Activated naive CD4-positive, alpha-beta T cell treated with anti-CD3 and anti-CD28 coated beads, Interleukin-2, amount 50 U/mL, for 16 hours (primary cell): ENCODE measurements at regions not wholly inside any gene's neighbourhood (a gene's known extent, or its start where the extent isn't known, plus 50 kb on each side); places are given as distances from the start of the nearest gene placed in this dataset.
"Not testable (repeated sequence)": the region's sequence is repeated elsewhere in the genome, so short reads cannot be mapped to it uniquely, and the experiment has no call there.

Source experiments
- DNase-seq: peaks from one replicate; pipeline ENCODE4 v3.0.0-alpha.2; 2020

DNA sequence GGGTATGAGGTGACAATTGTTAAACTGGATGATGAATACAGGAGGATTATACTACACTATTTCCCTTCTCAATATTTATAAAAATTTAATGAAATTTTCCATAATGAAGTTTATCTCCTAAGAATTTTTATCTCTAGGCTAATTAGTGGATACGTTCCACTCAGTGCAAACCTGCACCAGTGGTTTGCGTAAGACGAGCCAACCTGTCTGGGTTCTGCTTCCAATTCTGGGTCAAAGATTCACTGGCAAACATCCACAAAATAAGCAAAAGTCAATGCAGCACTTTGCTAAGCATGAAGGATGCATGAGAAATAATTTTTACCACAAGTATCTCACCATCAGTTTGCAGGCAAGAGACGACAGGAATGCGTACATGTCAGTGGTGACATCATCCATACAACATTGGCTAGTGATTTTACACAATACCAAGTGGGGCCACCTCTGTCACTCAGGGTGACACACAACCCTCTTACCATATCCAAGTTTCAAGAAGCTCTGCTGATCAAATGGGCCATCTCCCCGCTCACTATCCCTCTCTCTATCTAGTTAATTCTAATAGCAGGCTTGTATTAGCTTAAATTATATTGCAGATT lies 51.7 kb downstream of the FAM50B start:
- DNase-seq, result no peak

- DNase-seq, result no peak
Observed at GRCh38 chr6:3902871-3903648, 53.9 kb downstream of the FAM50B start.

DNA sequence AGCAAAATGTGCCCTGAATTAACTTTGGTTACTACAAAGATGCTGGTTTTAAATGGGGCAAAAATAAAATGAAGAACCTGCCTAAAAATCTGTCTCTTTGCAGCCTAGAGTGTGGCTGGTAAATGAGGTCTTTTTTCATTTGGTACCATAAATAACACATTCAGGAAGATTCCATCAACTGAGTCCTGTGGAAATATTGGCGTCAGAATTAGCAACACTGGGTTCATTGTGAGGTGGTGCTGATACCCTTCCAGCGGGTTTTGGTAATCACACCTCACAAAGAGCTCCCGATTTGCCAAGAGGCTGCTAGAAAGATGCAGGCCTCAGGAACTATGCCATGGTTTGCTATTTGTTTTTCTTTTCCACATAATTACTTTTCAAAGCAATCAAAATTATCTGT lies 55.3 kb downstream of the FAM50B start:
- no peak for DNase-seq

DNA sequence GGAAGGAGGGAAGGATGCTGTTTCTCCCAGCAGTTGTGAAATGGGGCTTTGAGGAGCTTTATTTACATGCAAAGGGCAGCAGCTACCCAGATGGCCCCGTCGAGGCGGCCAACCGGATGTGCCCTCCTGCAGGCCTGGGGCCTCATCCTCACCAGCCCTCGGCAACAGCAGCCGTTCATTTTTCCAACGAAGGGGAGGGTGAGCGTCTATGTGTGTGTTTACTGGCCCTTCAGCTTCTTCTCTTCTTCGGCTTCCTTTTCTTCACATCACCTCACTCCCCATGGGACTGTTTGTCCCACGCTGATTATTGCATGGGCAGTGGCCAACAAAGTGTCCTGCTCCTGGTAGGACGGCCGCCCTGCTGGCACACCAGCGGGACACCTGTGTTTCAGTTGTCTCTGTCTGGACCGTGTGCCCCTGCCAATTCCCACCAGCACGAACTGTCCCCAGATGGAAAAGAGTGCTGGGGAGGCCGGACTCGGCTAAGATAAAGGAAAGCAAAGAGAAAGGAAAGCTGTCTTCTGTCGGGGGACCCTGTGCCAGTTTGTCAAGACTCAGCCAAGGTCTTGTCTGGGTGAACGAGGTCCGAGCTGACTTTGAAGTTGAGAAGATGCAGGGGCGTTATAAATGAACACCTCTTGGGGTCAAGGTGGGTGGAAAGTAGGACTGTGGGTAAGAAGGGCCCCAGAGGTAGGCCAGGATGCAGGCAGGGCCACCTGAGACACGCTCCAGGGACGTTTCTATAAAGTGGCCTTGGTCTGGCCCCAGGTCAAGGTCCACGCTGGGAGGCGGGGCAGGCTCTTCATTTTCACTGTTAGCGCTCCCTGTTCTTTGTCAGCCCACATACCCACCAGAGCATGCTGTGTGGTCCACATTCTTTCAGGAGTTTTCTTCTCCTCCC lies 57.0 kb downstream of the FAM50B start:
- DNase-seq, result no peak

DNA sequence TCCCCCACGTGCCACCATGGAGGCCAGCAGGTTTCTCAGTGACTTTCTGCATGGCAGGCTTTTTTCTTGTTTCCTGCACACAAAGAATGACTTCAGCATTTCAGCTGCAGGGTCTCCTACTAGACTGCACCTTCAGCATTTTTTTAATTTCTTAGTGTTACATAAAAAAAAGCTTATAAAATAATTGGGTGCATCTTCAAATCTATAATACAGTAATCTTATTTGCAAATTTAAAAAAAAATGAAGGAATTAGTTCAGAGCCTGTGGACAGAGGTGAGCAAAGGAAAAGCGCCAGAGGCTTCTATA lies 57.6 kb downstream of the FAM50B start:
- no peak for DNase-seq

GRCh38 chr6:3908223-3908622 lies 59.0 kb downstream of the FAM50B start:
- no peak for DNase-seq

- no peak for DNase-seq
Observed at GRCh38 chr6:3908961-3909360, 59.8 kb downstream of the FAM50B start.

DNA sequence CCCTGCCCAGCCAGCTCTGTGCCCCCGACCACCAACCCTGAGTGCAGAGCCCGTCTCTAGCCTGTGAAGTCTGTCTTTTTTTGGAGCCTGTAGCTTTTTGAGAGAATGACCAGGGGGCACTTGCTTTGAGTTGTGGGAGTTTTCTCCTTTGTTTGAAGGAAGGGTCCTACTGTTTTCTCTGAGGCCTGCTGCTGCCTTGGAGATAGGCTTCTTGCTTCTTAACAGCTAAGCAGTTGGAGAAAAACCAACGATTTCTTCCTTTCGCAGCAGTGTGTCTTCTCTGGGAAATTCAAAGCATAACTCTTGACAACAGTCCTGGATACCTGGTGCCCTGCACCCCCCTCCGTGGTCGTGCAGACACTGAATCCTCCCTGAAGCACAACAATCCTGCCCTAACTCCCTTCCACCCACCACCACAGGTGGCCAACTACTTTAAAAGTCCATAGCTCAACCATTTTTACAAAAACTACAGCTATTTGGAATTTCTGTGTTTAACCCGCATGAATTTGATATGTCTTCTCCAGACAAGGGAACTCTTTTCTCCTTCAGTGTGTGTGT lies 61.0 kb downstream of the FAM50B start:
- DNase-seq, result no peak

DNA sequence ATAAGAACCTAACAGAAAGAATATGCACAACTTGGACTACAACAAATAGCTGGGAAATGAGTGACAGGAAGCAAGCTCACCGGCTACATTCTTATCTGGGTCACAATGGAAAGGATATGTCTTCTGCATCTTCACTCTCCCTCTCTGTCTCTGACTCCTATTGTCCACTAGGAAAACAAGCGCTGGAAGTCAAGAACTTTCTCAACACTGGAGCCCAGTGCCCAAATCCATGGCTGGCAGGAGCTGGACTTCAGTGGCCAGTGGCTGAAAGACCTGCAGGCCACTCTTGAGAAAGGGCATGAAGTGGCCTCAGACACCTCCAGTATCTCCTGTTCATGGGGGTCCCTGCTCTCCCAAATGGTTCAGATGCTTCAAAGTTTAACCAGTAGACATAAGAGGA lies 62.0 kb downstream of the FAM50B start:
- DNase-seq, result no peak

DNA sequence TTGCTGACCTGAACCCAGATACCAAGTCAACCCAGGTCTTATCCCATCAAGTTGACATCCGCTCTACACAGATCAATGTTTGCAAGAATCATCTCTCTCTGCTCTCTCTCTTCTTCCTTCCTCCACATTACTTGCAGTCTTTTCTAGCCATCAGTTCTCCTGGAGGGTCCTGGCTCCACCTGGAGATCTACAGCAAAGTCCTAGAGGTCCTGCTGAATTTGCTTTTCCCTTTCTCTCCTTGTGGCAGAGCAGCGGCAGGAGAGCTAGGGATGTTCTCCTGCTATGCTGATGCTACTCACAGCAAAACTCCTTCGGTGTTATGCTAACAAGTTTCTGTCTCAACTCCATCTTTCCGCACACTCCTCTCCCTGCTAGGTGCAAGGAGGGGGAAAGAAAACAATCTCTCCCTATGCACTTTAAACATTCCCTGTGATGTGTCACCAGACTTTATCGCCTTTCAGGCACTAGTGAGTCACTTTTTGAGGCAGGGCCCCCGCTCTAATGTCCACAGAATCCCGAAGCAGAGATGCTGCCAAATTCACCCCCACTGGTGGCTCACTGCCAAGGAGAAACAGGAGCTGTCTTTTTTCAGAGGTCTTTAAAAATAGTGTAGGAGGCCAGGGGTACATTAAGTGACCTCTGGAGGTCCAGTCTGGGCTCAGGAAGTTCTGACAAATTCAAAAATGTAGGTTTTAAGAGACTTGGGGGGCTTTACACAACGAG lies 62.6 kb downstream of the FAM50B start:
- no peak for DNase-seq

GRCh38 chr6:3912361-3913076 lies 63.3 kb downstream of the FAM50B start:
- no peak for DNase-seq

- DNase-seq, result no peak
Observed at GRCh38 chr6:3913077-3913957, 64.1 kb downstream of the FAM50B start.

GRCh38 chr6:3913958-3914337 lies 64.8 kb downstream of the FAM50B start:
- DNase-seq, result no peak

DNA sequence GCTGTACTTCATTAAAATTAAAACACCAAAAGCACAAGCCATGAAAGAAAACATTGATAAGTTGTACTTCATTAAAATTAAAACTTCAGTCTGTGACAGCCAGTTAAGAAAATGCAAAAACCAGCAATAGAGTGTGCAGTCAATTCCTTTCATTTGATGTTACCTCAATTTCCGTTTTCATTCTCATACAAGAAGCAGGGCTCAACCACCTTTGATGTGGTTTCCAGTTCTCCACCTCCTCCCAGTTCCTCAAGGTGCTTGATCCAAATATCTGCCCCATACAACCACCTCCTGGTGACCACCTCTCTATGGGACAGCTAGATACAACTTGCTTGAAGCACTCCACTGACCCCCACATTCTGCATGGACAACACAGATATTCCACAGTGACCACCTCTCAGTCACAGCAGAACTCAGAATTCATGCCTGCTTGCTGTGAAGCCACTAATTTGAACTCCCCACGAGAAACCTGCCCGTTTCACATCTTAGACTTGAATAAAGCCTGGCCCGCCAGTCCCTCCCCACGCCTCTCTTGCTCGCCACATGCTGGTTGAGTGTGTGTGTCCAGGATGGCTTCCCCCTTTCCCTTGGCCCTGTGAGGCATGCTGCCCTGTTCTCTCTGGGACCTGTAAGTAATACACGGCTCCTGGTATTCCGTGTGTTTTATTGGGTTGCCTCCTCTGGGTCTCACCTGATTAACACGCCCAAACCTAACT lies 66.1 kb downstream of the FAM50B start:
- DNase-seq, result no peak

DNA sequence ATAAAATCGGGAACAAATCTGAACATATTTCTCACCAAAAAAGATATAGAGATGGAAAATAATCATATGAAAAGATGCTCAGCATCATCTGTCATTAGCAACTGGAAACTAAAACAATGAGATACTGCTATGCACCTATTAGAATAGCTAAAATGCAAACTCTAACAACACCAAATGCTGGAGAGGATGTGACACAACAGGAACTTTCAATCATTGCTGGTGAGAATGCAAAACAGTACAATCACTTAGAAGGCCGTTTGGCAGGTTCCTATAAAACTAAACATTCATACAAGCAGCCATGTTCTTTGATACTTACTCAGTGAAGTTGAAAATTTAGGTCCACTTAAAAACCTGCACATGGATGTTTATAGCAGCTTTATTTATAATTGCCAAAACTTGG lies 67.0 kb downstream of the FAM50B start:
- DNase-seq, result no peak

DNA sequence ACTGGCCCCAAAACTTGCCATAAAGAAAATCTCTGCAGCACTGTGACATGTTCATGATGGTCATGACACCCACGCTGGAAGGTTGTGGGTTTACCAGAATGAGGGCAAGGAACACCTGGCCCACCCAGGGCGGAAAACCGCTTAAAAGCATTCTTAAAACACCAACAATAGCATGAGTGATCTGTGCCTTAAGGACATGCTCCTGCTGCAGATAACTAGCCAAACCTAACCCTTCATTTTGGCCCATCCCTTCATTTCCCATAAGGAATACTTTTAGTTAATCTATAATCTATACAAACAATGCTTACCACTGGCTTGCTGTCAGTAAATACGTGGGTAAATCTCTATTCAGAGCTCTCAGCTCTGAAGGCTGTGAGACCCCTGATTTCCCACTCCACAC lies 67.6 kb downstream of the FAM50B start:
- DNase-seq, result not testable (repeated sequence)

DNA sequence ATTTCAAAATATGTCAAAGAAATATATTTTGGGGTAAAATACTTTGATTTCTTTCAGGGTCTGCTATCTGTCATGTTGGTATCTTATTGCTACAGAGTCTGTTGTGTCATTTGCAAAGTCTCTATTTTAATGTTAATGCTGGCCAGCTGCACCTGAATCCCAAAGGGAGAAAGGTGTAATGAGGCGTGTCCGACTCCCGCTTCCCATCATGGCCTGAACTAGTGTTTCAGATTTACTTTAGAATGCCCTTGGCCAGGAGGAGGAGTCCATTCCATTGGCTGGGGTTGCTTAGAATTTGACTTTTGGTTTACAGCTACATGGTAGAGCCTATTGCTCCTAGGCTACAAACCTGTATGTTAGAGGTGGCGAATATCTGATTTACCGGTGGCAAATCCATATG lies 69.3 kb downstream of the FAM50B start:
- no peak for DNase-seq

- DNase-seq, result no peak
Observed at GRCh38 chr6:3919130-3919628, 70.0 kb downstream of the FAM50B start.

DNA sequence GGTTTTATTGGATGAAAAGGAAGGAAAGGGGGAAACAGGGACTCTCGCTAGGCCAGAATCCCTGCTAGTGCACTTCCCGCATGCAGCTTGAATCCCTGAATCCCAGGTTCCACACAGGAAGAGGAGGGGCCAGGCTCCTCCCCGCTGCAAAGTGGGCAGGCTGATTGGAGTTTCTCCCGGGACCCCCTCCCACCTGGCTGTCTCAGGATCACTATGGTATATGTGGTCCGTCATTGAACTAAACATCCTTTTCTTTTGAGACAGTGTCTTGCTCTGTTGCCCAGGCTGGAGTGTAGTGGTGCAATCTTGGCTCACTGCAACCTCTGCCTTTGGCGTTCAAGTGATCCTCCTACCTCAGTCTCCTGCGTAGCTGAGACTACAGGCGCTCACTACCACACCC lies 70.7 kb downstream of the FAM50B start:
- DNase-seq, result no peak

GRCh38 chr6:3920321-3920720 lies 71.1 kb downstream of the FAM50B start:
- no peak for DNase-seq
